A549 (cell line): ENCODE measurements at regions not wholly inside any gene's neighbourhood (a gene's known extent, or its start where the extent isn't known, plus 50 kb on each side); places are given as distances from the start of the nearest gene placed in this dataset.

Experiments used
- CEBPB ChIP-seq, 2 experiments: fragments of >200 bp in 1 of 2; sonication (Bioruptor Twin) in 1 of 2; formaldehyde crosslinking in 1 of 2; IDR thresholded peaks; 2 replicates each; pipeline ENCODE4 v1.6.1; 2012 to 2016
- EP300 ChIP-seq, 2 experiments: fragments of >200 bp; sonication (Bioruptor Twin); formaldehyde crosslinking; IDR thresholded peaks; 2 replicates in 1 of 2; 3 replicates in 1 of 2; pipeline ENCODE4 v1.6.1; 2016 to 2017
- ESRRA ChIP-seq: fragments of 150-350 bp; IDR thresholded peaks from 2 replicates; pipeline ENCODE4 v1.6.1; 2014; ENCODE audit warnings: mild to moderate bottlenecking, low read length, borderline replicate concordance
- MYC ChIP-seq: IDR thresholded peaks from 2 replicates; pipeline ENCODE4 v1.6.1; 2012; ENCODE audit warnings: mild to moderate bottlenecking, inconsistent platforms, low read length, improper control_type of control experiment, borderline replicate concordance
- POLR2A ChIP-seq: IDR thresholded peaks from 2 replicates; pipeline ENCODE4 v1.6.1; 2012; ENCODE audit warnings: mild to moderate bottlenecking, low read length
- RAD21 ChIP-seq, 2 experiments: fragments of >200 bp in 1 of 2; sonication (Bioruptor Twin) in 1 of 2; formaldehyde crosslinking in 1 of 2; IDR thresholded peaks in 1 of 2; conservative IDR thresholded peaks in 1 of 2; 2 replicates in 1 of 2; 3 replicates in 1 of 2; pipeline ENCODE4 v1.6.1; 2012 to 2018; ENCODE audit warnings: inconsistent platforms in 1 of 2
- ZNF302 ChIP-seq: fragments of 250-450 bp; sonication (Bioruptor Pico); IDR thresholded peaks from 2 replicates; pipeline ENCODE4 v1.9.0; 2021; ENCODE audit warnings: inconsistent platforms, mild to moderate bottlenecking, moderate library complexity
- TF ChIP-seq, protein P1 (sequence below): fragments of 250-450 bp; sonication (Bioruptor Pico); IDR thresholded peaks from 2 replicates; pipeline ENCODE4 v1.5.0; 2021; ENCODE audit warnings: mild to moderate bottlenecking, moderate library complexity, borderline replicate concordance
- TF ChIP-seq, protein P2 (sequence below): fragments of >200 bp; sonication (Bioruptor Twin); formaldehyde crosslinking; IDR thresholded peaks from 3 replicates; pipeline ENCODE4 v1.5.1; 2016
- TF ChIP-seq, protein P3 (sequence below): IDR thresholded peaks from 2 replicates; pipeline ENCODE4 v1.6.1; 2012

DNA sequence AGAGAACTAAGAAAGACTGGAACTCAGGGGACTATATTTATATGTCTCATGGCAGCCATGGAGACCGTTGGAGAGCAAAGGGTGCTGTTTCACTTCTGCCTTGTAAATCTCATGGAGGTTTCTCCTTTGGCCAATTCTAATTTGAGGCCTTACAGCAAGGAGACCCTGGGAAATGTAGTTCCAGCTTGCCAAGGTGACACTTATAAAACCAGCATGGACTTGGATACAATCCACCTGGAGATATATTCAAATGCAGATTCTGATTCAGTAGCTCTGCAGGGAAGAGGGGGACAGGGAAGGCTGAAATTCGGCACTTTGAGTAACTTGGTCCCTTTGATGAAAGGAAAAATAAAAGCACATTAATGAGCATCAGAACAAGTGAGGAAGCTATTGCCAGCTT, 90.0 kb downstream of the OXGR1 start:
- TF ChIP-seq, protein P1, sequence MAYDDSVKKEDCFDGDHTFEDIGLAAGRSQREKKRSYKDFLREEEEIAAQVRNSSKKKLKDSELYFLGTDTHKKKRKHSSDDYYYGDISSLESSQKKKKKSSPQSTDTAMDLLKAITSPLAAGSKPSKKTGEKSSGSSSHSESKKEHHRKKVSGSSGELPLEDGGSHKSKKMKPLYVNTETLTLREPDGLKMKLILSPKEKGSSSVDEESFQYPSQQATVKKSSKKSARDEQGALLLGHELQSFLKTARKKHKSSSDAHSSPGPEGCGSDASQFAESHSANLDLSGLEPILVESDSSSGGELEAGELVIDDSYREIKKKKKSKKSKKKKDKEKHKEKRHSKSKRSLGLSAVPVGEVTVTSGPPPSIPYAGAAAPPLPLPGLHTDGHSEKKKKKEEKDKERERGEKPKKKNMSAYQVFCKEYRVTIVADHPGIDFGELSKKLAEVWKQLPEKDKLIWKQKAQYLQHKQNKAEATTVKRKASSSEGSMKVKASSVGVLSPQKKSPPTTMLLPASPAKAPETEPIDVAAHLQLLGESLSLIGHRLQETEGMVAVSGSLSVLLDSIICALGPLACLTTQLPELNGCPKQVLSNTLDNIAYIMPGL: no peak
- TF ChIP-seq, protein P2, sequence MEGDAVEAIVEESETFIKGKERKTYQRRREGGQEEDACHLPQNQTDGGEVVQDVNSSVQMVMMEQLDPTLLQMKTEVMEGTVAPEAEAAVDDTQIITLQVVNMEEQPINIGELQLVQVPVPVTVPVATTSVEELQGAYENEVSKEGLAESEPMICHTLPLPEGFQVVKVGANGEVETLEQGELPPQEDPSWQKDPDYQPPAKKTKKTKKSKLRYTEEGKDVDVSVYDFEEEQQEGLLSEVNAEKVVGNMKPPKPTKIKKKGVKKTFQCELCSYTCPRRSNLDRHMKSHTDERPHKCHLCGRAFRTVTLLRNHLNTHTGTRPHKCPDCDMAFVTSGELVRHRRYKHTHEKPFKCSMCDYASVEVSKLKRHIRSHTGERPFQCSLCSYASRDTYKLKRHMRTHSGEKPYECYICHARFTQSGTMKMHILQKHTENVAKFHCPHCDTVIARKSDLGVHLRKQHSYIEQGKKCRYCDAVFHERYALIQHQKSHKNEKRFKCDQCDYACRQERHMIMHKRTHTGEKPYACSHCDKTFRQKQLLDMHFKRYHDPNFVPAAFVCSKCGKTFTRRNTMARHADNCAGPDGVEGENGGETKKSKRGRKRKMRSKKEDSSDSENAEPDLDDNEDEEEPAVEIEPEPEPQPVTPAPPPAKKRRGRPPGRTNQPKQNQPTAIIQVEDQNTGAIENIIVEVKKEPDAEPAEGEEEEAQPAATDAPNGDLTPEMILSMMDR: no peak
- TF ChIP-seq MYC (no peak), RAD21 (conservative IDR thresholded peaks at IDR 0.05 in 1 of 2, IDR thresholded peaks at IDR 0.05 in 1 of 2) (no peak), POLR2A (no peak), ESRRA (no peak), EP300 (IDR thresholded peaks at IDR 0.05) (no peak), ZNF302 (CRISPR knock-in tag) (no peak), CEBPB (IDR thresholded peaks at IDR 0.05) (no peak)
- TF ChIP-seq, protein P3, sequence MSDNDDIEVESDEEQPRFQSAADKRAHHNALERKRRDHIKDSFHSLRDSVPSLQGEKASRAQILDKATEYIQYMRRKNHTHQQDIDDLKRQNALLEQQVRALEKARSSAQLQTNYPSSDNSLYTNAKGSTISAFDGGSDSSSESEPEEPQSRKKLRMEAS: no peak
